Neural cell (in vitro differentiated cells): ENCODE measurements at regions not wholly inside any gene's neighbourhood (a gene's known extent, or its start where the extent isn't known, plus 50 kb on each side); places are given as distances from the start of the nearest gene placed in this dataset.

Experiments used
- EZH2 ChIP-seq: fragments of 200-600, 300-800 bp; shearing (Covaris generic), sonication (generic); IDR thresholded peaks from 2 replicates; pipeline ENCODE4 v1.6.1; 2014; ENCODE audit warnings: antibody characterized with exemption, low read length, borderline replicate concordance, mild to moderate bottlenecking; ENCODE audit not compliant: insufficient read depth, poor library complexity, severe bottlenecking
- POLR2AphosphoS5 ChIP-seq: IDR thresholded peaks from 2 replicates; pipeline ENCODE4 v1.6.1; 2012
- RAD21 ChIP-seq: fragments of 450-650 bp; conservative IDR thresholded peaks from 2 replicates; pipeline ENCODE4 v1.6.1; 2014; ENCODE audit warnings: antibody characterized with exemption, mild to moderate bottlenecking, moderate library complexity
- REST ChIP-seq: IDR thresholded peaks from 2 replicates; pipeline ENCODE4 v1.6.1; 2012; ENCODE audit warnings: borderline replicate concordance
- SMC3 ChIP-seq: fragments of 450-650 bp; conservative IDR thresholded peaks from 2 replicates; pipeline ENCODE4 v1.6.1; 2014; ENCODE audit warnings: antibody characterized with exemption, mild to moderate bottlenecking, moderate library complexity; ENCODE audit not compliant: poor library complexity
- TAF1 ChIP-seq: IDR thresholded peaks from 2 replicates; pipeline ENCODE4 v1.6.1; 2012; ENCODE audit warnings: low read depth
- TF ChIP-seq, protein P1 (sequence below): fragments of 450-650 bp; IDR thresholded peaks from 2 replicates; pipeline ENCODE4 v1.5.1; 2014; ENCODE audit warnings: antibody characterized with exemption, mild to moderate bottlenecking, moderate library complexity; ENCODE audit not compliant: poor library complexity, severe bottlenecking

GRCh38 chr19:27776524-27776923 lies 1436.4 kb downstream of the UQCRFS1 start:
- TF ChIP-seq, protein P1, sequence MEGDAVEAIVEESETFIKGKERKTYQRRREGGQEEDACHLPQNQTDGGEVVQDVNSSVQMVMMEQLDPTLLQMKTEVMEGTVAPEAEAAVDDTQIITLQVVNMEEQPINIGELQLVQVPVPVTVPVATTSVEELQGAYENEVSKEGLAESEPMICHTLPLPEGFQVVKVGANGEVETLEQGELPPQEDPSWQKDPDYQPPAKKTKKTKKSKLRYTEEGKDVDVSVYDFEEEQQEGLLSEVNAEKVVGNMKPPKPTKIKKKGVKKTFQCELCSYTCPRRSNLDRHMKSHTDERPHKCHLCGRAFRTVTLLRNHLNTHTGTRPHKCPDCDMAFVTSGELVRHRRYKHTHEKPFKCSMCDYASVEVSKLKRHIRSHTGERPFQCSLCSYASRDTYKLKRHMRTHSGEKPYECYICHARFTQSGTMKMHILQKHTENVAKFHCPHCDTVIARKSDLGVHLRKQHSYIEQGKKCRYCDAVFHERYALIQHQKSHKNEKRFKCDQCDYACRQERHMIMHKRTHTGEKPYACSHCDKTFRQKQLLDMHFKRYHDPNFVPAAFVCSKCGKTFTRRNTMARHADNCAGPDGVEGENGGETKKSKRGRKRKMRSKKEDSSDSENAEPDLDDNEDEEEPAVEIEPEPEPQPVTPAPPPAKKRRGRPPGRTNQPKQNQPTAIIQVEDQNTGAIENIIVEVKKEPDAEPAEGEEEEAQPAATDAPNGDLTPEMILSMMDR: no peak
- TF ChIP-seq REST (no peak), RAD21 (no peak), POLR2AphosphoS5 (no peak), EZH2 (no peak), TAF1 (no peak), SMC3 (no peak)
